MM.1S (cell line): ENCODE measurements at regions not wholly inside any gene's neighbourhood (a gene's known extent, or its start where the extent isn't known, plus 50 kb on each side); places are given as distances from the start of the nearest gene placed in this dataset.
"Not testable (repeated sequence)": the region's sequence is repeated elsewhere in the genome, so short reads cannot be mapped to it uniquely, and the experiment has no call there.

Source experiments
- EZH2 ChIP-seq: fragments of 300-600 bp; sonication (generic); optimal IDR thresholded peaks from 2 replicates; pipeline ENCODE3; 2017; ENCODE audit warnings: low read depth, mild to moderate bottlenecking, antibody characterized with exemption, low read length, mixed read lengths
- TF ChIP-seq, protein P1 (sequence below): fragments of 300-600 bp; sonication (generic); IDR thresholded peaks from 2 replicates; pipeline ENCODE4 v1.5.1; 2016; ENCODE audit warnings: antibody characterized with exemption, low read length, mixed read lengths

GRCh38 chr21:8758921-8759367, 1762.4 kb upstream of the TPTE start:
- TF ChIP-seq, protein P1, sequence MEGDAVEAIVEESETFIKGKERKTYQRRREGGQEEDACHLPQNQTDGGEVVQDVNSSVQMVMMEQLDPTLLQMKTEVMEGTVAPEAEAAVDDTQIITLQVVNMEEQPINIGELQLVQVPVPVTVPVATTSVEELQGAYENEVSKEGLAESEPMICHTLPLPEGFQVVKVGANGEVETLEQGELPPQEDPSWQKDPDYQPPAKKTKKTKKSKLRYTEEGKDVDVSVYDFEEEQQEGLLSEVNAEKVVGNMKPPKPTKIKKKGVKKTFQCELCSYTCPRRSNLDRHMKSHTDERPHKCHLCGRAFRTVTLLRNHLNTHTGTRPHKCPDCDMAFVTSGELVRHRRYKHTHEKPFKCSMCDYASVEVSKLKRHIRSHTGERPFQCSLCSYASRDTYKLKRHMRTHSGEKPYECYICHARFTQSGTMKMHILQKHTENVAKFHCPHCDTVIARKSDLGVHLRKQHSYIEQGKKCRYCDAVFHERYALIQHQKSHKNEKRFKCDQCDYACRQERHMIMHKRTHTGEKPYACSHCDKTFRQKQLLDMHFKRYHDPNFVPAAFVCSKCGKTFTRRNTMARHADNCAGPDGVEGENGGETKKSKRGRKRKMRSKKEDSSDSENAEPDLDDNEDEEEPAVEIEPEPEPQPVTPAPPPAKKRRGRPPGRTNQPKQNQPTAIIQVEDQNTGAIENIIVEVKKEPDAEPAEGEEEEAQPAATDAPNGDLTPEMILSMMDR, result not testable (repeated sequence)
- TF ChIP-seq EZH2, result not testable (repeated sequence)
